ENCODE measurements at regions not wholly inside any gene's neighbourhood (a gene's known extent, or its start where the extent isn't known, plus 50 kb on each side); places are given as distances from the start of the nearest gene placed in this dataset.

DNA sequence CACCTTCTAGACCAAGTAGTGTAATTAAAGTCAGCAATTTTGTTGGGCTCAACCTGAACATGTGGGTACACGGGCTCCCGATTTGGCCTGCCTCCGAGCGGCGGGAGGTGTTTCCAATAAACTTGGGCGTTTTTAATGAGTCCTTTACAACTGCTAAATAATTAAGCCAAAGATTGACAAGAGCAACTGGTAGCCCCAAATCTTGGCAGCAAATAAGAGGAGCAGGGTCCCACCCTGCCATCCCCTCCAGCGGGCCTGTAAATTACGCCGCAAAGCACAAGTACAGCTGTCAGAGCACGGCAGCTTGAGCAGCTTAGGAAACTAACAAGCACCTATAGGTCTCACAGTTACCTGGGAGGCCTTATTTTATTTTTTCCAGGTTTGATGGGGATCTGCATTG, 217.1 kb downstream of the BMP7 start:
- H3K27ac ChIP-seq = no peak overlapping the region
- TF ChIP-seq, protein P1, sequence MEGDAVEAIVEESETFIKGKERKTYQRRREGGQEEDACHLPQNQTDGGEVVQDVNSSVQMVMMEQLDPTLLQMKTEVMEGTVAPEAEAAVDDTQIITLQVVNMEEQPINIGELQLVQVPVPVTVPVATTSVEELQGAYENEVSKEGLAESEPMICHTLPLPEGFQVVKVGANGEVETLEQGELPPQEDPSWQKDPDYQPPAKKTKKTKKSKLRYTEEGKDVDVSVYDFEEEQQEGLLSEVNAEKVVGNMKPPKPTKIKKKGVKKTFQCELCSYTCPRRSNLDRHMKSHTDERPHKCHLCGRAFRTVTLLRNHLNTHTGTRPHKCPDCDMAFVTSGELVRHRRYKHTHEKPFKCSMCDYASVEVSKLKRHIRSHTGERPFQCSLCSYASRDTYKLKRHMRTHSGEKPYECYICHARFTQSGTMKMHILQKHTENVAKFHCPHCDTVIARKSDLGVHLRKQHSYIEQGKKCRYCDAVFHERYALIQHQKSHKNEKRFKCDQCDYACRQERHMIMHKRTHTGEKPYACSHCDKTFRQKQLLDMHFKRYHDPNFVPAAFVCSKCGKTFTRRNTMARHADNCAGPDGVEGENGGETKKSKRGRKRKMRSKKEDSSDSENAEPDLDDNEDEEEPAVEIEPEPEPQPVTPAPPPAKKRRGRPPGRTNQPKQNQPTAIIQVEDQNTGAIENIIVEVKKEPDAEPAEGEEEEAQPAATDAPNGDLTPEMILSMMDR (IDR thresholded peaks at IDR 0.05) = no peak
- no peak for TF ChIP-seq ZFX (IDR thresholded peaks at IDR 0.05; ENCODE audit: borderline replicate concordance)

DNA sequence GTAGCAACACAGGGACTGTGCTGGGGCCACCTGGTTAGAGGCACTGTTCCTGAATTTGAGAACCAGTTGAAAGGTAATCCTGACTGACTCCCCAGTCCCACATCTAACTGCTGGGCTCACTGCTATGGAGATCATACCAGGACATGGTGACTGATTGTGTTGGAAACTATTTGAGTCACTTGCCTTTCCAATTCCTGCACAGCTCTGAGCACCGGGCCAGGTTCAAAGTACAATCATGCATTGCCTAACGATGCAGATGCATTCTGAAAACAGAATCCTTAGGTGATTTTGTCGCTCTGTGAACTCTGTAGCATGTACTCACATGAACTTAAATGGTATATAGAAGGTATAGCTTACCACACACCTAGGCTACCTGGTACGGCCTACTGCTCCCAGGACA, 215.3 kb downstream of the BMP7 start:
- H3K27ac ChIP-seq = no peak overlapping the region
- TF ChIP-seq, protein P1 (IDR thresholded peaks at IDR 0.05) = no peak
- TF ChIP-seq ZFX (IDR thresholded peaks at IDR 0.05; ENCODE audit: borderline replicate concordance) = no peak

DNA sequence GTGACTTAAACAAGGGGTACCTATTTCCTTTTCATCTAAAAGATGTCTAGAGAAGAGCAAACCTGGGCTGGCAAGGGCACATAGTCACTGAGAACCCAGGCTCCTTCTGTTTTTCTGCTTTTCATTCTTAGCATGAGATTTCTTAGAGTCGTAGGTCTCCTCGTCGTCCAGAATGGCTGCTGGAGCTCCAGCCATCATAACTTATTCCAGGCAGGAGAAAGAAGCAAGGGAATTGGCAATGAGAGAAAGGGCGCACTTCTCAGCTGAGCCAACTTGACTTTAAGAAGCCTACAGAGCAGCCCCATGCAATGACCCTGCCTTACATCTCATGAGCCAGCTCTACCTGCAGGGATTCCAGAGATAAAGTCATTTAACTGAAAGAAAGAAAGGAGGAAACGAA, 213.4 kb downstream of the BMP7 start:
- no peak for TF ChIP-seq ZFX (IDR thresholded peaks at IDR 0.05; ENCODE audit: borderline replicate concordance)
- TF ChIP-seq, protein P1 (IDR thresholded peaks at IDR 0.05) = no peak
- no peak overlapping the region for H3K27ac ChIP-seq

DNA sequence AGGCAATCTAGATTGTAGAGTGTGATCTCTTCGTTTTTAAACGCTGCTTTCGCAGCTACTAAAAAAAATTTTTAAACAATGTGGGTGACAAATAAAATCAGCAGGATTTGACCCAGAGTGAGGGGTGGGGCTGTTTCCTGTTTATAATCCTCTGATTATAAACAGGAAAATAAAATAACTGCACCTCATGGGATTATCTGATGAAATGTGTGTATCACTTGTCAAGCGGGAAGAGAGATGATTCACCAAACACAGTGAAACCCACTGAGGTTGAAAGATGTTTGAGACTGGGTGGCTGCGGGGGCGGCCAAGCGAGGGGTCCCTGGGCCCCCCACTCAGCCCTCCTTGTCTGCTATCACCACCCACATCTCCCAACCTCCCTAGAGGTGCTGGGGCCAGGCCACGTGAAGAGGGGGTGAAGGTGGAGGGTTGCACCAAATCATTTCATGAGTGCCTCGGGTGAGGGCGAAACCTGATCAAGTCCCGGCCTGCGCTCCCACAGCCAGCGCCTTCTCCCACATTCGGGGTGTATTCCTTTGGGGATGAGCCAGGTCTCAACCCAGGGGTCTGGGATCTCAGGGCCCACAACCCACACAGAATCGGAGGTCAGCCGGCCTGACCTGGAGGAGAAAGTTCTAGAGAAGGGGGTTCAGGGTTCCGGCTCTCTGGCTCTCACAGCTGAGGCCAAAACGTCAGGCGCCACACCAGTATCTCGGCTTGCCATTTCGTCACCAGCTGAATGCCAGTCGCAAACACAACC, 212.5 kb downstream of the BMP7 start:
- H3K27ac ChIP-seq = no peak overlapping the region
- TF ChIP-seq, protein P1 (IDR thresholded peaks at IDR 0.05) = no peak
- TF ChIP-seq ZFX (IDR thresholded peaks at IDR 0.05; ENCODE audit: borderline replicate concordance) = no peak

DNA sequence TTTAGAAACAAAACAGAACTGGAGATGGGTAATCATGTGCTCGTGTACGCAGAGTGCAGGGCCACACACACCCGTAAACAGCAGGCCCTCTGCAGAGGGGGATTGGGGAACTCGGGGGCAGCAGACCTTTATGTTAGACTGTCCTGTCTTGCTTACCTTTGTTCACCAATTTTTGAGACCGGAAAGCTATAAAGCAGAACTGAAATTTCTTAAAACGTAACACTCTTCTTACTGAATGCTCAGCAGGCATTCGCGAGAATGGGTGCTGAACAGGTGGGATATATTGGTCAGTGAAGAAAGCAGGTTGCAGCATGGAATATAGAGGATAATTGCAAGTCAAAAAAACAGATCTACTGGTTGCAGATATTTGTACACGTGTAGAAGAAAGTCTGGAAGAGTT, 211.1 kb downstream of the BMP7 start:
- no peak overlapping the region for H3K27ac ChIP-seq
- TF ChIP-seq, protein P1 (IDR thresholded peaks at IDR 0.05) = no peak
- TF ChIP-seq ZFX (IDR thresholded peaks at IDR 0.05; ENCODE audit: borderline replicate concordance) = no peak

DNA sequence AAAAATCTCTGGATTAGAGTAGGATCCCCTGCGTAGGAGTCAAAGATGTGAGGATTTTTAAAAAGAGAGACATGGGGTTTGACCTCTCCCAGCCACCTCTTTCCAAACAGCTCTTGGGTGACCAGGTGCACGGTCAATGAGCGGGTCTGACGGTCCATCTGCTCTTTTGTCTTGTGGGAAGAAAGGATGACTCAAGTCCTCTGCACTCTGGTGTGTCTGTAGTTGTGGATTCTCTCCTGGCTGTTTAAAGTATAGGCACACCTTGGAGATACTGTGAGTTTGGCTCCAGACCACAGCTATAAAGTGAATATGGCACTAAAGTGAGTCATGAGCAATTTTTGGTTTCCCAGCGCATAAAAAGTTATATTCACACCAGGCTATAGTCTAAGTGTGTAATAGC, 209.8 kb downstream of the BMP7 start:
- TF ChIP-seq, protein P1 (IDR thresholded peaks at IDR 0.05) = no peak
- no peak for TF ChIP-seq ZFX (IDR thresholded peaks at IDR 0.05; ENCODE audit: borderline replicate concordance)
- H3K27ac ChIP-seq = no peak overlapping the region

DNA sequence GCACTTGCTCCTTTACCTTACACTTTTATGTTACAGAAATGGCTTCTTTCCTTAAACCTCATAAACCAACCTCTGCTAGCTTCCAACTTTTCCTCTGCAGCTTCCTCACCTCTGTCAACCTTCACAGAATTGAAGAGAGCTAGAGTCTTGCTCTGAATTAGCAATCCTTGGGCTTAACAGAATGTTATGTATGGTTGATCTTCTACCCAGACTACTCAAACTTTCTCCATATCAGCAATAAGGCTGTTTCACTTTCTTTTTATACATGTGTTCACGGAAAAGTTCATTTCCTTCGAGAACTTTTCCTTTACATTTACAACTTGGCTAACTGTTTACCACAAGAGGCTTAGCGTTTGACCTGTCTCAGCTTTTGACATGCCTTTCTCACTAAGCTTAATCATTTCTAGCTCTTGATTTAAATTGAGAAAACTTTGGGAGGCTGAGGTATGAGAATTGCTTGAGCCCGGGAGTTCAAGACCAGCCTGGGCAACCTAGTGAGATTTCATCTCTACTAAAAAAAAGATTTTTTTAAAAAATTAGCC, 207.3 kb downstream of the BMP7 start:
- no peak for TF ChIP-seq ZFX (IDR thresholded peaks at IDR 0.05; ENCODE audit: borderline replicate concordance)
- TF ChIP-seq, protein P1 (IDR thresholded peaks at IDR 0.05) = no peak
- H3K27ac ChIP-seq = no peak overlapping the region

All from 22Rv1 (cell line).